GM19025 (cell line): ENCODE measurements at regions not wholly inside any gene's neighbourhood (a gene's known extent, or its start where the extent isn't known, plus 50 kb on each side); places are given as distances from the start of the nearest gene placed in this dataset.

Experiments used
- ATAC-seq: cut with Tn5 transposase; IDR thresholded peaks from one replicate; pipeline ENCODE4 v1.9.1; 2021; ENCODE audit warnings: mild to moderate bottlenecking, low read depth, moderate library complexity; ENCODE audit not compliant: unreplicated experiment

DNA sequence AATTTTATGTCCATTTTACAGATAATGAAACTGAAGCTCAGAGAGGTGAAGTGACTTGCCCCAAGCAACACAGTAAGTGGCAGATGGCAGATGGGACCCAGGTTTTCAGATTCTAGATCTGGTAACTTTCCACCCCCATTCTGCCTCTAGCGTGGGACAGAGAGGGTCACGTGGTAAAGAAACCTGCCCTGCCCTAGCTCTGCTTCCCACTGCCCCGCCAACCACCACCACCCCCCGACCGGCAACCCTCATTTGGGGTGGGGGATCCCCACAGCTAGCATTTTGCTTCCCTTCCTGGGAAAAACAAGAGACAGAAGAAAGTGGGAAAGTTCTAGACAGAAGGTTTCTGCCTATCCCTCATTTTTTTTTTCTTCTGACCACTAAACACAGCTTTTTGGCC, 172.5 kb downstream of the ACTL7B start:
- ATAC-seq, result no peak

GRCh38 chr9:108681851-108682590, 173.8 kb downstream of the ACTL7B start:
- no peak for ATAC-seq

DNA sequence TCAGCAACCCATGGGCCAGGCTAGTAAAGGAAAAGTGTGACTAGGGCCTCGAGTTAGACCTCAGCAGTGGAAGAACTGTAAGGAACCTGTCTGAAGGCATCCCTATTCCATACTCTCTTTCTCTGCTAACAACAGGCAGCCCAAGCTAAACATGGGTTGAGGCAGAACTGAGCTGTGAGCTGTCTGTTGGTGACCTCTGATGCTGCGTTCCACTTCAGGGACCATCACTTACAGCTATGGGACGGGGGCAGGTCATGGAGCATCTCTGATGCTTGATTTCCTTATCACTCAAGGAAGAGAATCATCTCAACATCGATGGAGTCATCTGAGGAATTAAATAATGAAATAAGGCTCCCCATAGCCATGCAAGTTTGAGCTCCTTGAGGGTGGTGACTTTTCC, 174.8 kb downstream of the ACTL7B start:
- ATAC-seq, result no peak

DNA sequence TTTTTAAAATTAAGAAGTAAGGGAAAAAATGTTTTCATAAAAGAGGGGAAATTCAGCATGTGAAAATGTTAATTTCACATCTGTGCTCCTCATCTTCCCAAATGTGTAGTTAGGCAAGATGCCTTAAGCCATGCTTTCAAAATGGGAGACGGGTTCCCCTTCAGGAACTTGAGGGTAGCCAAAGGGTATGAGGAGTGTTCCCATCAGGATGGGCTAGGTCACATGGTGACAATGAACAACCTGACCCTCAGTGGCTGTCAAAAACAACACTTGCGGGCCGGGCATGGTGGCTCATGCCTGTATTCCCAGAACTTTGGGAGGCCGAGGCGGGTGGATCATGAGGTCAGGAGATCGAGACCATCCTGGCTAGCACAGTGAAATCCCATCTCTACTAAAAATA, 178.0 kb downstream of the ACTL7B start:
- ATAC-seq, result no peak

GRCh38 chr9:108676355-108676754, 179.4 kb downstream of the ACTL7B start:
- ATAC-seq, result no peak

DNA sequence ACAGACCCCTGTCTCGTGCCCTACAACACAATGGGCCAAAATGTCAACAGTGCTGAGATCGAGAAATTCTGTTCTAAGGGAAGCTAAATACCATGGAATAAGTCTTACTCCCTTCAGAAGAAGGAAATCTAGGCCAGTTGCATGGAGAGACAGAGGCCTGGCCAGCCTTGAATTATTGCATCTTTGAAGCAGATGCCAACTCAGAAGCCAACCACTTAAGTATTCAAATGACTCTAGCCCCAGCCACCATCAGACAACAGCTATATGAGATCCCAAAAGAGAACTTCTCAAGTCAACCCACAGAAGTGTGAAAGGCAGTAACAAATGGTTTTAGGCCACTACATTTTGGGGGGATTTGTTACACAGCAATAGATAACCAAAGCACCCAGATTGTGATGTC, 180.1 kb downstream of the ACTL7B start:
- no peak for ATAC-seq

- no peak for ATAC-seq
Observed at GRCh38 chr9:108674766-108675530, 180.8 kb downstream of the ACTL7B start.

DNA sequence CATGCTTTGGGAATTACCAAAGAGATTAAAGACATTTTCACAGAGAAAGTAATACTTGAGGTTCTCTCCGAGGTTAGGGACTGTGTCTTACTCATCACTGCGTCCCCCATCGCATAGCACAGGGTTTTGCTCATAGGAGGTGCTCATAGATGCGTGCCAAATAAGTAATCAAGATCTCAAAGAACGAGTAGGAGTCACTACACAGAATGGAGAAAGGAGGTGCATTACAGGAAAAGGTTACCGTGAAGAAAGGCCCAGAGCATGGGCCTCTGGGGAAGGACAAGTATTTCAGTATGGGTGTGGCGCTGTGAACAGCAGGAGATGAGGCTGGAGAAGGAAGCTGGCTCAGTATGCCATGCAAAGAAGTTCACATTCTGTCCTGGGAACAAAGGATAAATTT, 182.4 kb downstream of the ACTL7B start:
- no peak for ATAC-seq

- ATAC-seq, result no peak
Observed at GRCh38 chr9:108672475-108673190, 183.2 kb downstream of the ACTL7B start.

- no peak for ATAC-seq
Observed at GRCh38 chr9:108671794-108672193, 184.0 kb downstream of the ACTL7B start.

GRCh38 chr9:108671176-108671575, 184.6 kb downstream of the ACTL7B start:
- ATAC-seq, result no peak

DNA sequence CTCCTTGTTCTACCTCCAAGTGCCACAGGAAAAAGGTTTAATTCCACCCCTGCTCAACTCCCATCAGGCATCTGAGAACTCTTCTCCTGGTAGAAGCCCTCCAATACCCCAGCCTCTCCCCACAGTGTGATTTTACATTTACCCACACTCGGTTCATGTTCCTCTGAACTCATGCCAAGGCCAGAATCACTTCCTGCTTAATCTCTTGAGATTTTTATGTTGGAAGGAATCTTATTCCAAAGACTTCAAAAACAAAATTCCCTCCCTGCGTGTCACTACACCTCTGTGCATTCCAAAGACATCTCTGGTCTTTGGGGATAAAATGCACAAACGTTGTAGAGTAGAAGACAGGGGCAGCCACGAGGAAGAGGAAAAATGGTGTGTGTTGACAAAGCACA, 186.8 kb downstream of the ACTL7B start:
- ATAC-seq, result no peak

GRCh38 chr9:108668191-108668937, 187.4 kb downstream of the ACTL7B start:
- ATAC-seq, result no peak

- no peak for ATAC-seq
Observed at GRCh38 chr9:108666240-108666784, 189.5 kb downstream of the ACTL7B start.

DNA sequence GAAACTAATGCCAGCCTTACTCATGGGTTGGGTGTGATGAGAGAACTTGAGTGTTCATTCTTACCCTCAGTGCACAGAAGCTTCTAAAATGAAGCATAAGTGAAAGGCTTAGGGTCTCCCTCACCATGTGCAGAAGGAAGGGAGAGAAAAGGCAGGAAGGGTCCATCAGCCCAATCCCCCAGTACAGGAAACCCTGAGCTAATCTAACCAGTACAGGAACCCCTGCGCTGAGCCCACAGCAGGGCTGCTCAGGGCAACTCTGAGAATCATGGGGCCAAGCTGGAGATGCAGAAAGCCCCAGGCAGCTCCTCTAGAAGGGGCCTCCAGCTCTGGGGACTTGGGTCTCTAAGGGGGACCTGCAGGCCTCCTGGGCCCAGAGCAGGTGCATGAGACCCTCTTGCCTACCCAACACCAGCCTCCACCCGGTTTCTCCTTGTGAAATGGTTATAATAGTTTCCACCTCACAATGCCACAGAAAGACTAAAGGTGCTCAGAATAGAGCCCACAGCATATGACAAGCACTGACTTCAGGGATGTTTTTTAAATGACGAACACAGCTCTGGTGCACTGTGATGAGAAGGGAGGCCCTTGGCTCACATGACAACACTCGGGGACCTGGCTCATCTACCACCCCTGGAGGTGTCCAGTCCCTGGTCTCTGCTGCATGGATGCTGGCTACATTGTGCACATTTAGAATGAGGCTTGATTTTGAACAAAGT, 190.1 kb downstream of the ACTL7B start:
- ATAC-seq, result no peak

- ATAC-seq, result no peak
Observed at GRCh38 chr9:108664309-108665255, 191.2 kb downstream of the ACTL7B start.

DNA sequence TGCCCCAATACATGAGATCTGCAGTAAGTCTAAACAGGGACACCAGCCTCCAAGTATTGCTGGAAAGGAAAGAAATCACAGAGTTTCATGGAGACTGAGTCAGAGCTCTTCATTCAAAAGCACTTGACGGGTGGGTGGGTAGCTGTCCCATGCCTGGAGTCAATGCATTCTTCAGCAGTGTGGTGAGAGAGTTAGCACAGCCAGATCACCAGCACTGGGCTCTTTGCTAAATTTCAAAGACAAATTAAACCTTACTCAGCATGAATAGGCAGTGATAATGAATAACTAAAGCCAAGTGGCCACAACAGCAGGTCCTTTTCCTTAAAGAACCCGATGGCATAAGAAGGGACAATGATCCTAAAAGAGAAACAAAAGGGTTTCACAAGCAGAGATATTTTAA, 192.4 kb downstream of the ACTL7B start:
- ATAC-seq, result no peak

GRCh38 chr9:108662956-108663355, 192.8 kb downstream of the ACTL7B start:
- no peak for ATAC-seq
